ELF-1 (cell line): ENCODE measurements at regions not wholly inside any gene's neighbourhood (a gene's known extent, or its start where the extent isn't known, plus 50 kb on each side); places are given as distances from the start of the nearest gene placed in this dataset.
"Not testable (repeated sequence)": the region's sequence is repeated elsewhere in the genome, so short reads cannot be mapped to it uniquely, and the experiment has no call there.

ENCODE experiments used
- DNase-seq: peaks from one replicate; pipeline ENCODE4 v3.0.0-alpha.2; 2016; ENCODE audit warnings: low read depth, low spot score

GRCh38 chr4:170610434-170610833, 520.7 kb upstream of the AADAT start:
- no peak for DNase-seq

- DNase-seq: no peak
Observed at GRCh38 chr4:170599894-170600293, 510.1 kb upstream of the AADAT start.

- DNase-seq: no peak
Observed at GRCh38 chr4:170591076-170591475, 501.3 kb upstream of the AADAT start.

GRCh38 chr4:170589597-170590191, 499.9 kb upstream of the AADAT start:
- DNase-seq: no peak

GRCh38 chr4:170581969-170582368, 492.2 kb upstream of the AADAT start:
- no peak for DNase-seq

- peak; percentile 49 for DNase-seq
Observed at GRCh38 chr4:170581322-170581721, 491.6 kb upstream of the AADAT start.

- no peak for DNase-seq
Observed at GRCh38 chr4:170580651-170581050, 490.9 kb upstream of the AADAT start.

GRCh38 chr4:170538821-170539473, 449.2 kb upstream of the AADAT start:
- no peak for DNase-seq

GRCh38 chr4:170529748-170530722, 440.3 kb upstream of the AADAT start:
- no peak for DNase-seq

- no peak for DNase-seq
Observed at GRCh38 chr4:170526471-170526870, 436.7 kb upstream of the AADAT start.

- no peak for DNase-seq
Observed at GRCh38 chr4:170522427-170522970, 432.7 kb upstream of the AADAT start.

GRCh38 chr4:170497689-170498088, 407.9 kb upstream of the AADAT start:
- DNase-seq: no peak

- no peak for DNase-seq
Observed at GRCh38 chr4:170497112-170497511, 407.4 kb upstream of the AADAT start.

- no peak for DNase-seq
Observed at GRCh38 chr4:170491981-170492380, 402.2 kb upstream of the AADAT start.

GRCh38 chr4:170476351-170476750, 386.6 kb upstream of the AADAT start:
- DNase-seq: no peak

- DNase-seq: peak; percentile 90
Observed at GRCh38 chr4:170465429-170465828, 375.7 kb upstream of the AADAT start.

GRCh38 chr4:170464614-170465197, 374.9 kb upstream of the AADAT start:
- peak; percentile 4 for DNase-seq

- no peak for DNase-seq
Observed at GRCh38 chr4:170446782-170447181, 357.0 kb upstream of the AADAT start.

GRCh38 chr4:170441146-170441545, 351.4 kb upstream of the AADAT start:
- DNase-seq: not testable (repeated sequence)

- DNase-seq: no peak
Observed at GRCh38 chr4:170428929-170429328, 339.2 kb upstream of the AADAT start.

GRCh38 chr4:170425521-170426143, 335.9 kb upstream of the AADAT start:
- DNase-seq: no peak
